ENCODE measurements at regions not wholly inside any gene's neighbourhood (a gene's known extent, or its start where the extent isn't known, plus 50 kb on each side); places are given as distances from the start of the nearest gene placed in this dataset.

DNA sequence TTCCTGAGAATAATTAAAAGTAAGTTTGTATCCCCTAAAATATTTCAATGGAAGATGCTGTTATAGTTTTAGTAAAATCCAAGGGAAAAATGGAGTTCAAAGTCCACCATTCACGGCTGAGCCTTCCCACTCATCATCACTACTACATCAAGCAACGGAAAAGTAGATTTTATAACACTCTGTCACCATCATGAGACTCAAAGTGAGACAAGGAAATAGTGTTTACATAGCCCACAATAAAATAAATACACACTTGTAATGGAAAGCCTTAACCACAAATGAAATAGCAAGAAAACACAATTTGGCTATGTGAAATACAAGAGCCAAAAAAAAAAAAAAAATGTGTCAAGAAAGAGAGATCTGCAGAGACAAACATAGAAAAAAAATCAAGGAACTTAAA is 569.9 kb upstream of the REG3G start:
- Mint-ChIP-seq H3K27ac (ENCODE audit: unreplicated experiment) (no peak overlapping the region), H3K4me3 (no peak overlapping the region), H3K4me1 (no peaks in the 10 kb centered on the region), H3K36me3 (ENCODE audit: low read depth) (no peaks in the 10 kb centered on the region), H3K27me3 (ENCODE audit: low read depth) (no peaks in the 10 kb centered on the region), H3K9me3 (no peaks in the 10 kb centered on the region)
- no peak for TF ChIP-seq CTCF (conservative IDR thresholded peaks at IDR 0.05)
- DNase-seq (ENCODE audit: low read depth, low spot score), result no peak

DNA sequence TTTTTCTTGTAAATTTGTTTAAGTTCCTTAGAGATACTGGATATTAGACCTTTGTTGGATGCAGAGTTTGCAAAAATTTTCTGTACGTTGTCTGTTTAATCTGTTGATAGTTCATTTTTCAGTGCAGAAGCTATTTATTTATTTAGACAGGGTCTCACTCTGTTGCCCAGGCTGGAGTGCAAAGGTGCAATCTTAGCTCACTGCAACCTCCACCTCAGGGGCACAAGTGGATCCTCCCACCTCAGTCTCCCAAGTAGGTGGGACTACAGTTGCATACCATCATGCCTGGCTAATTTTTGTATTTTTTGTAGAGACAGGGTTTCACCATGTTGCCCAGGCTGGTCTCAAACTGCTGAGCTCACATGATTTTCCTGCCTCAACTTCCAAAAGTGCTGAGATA is 568.2 kb upstream of the REG3G start:
- H3K27ac Mint-ChIP-seq (ENCODE audit: unreplicated experiment), result no peak overlapping the region
- no peak for DNase-seq (ENCODE audit: low read depth, low spot score)
- H3K36me3 Mint-ChIP-seq (ENCODE audit: low read depth), result no peaks in the 10 kb centered on the region
- no peaks in the 10 kb centered on the region for H3K9me3 Mint-ChIP-seq
- TF ChIP-seq CTCF (conservative IDR thresholded peaks at IDR 0.05), result no peak
- H3K27me3 Mint-ChIP-seq (ENCODE audit: low read depth), result no peaks in the 10 kb centered on the region
- H3K4me1 Mint-ChIP-seq, result no peaks in the 10 kb centered on the region
- H3K4me3 Mint-ChIP-seq, result no peak overlapping the region

DNA sequence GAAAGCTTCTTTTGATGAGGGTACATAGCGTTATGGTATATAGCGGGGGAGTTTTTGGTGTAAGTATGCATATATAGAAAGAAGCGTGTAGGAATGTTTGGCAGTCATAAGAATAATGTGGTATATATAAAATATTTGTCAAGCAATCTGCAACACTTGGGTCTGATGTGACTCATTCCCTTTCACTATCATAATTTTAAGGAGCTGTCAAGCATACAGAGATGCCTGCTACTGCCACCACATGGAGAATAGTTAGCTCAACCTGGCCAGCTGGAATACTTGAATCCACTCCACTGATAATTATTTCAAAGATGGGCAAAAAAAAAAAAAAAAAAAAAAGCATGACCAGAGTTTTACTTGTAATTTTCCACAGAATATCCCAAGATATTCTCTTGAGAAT is 559.8 kb upstream of the REG3G start:
- no peak for TF ChIP-seq CTCF (conservative IDR thresholded peaks at IDR 0.05)
- no peak overlapping the region for H3K4me3 Mint-ChIP-seq
- H3K36me3 Mint-ChIP-seq (ENCODE audit: low read depth), result no peaks in the 10 kb centered on the region
- no peak for DNase-seq (ENCODE audit: low read depth, low spot score)
- no peak overlapping the region for H3K27ac Mint-ChIP-seq (ENCODE audit: unreplicated experiment)
- H3K27me3 Mint-ChIP-seq (ENCODE audit: low read depth), result no peaks in the 10 kb centered on the region
- H3K4me1 Mint-ChIP-seq, result peaks cover 5% of the 10 kb centered on the region
- H3K9me3 Mint-ChIP-seq, result no peaks in the 10 kb centered on the region

DNA sequence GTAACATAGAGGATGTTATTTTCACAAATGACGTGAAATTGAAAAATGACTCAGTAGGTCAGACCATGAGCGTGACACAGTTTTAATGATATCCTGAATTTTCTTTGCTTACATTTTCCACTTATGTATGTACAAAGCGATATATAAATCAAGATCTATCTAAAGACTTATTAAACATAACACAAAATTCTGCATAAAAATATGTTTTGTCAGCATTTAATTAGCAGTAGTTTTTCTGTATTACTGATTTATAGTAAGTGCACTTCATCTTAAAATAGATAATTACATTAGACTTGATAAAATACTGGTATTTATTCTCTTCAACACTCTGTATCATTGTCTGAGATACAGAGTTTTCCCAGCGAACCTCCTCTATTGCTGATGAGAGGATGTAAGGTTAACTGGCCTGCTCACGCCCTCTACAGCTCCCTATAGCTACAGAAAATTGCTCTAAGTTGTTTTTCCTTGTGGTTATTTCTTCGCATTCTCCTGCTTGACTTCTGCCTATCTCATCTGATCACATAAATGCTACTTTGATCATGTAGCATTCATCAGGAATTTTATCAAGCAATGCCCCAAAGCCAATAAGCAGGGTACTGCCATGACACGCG is 548.8 kb upstream of the REG3G start:
- Mint-ChIP-seq H3K4me3 (no peak overlapping the region), H3K27ac (ENCODE audit: unreplicated experiment) (no peak overlapping the region), H3K9me3 (peaks cover 3% of the 10 kb centered on the region), H3K4me1 (no peaks in the 10 kb centered on the region), H3K27me3 (ENCODE audit: low read depth) (no peaks in the 10 kb centered on the region), H3K36me3 (ENCODE audit: low read depth) (no peaks in the 10 kb centered on the region)
- DNase-seq (ENCODE audit: low read depth, low spot score), result no peak
- no peak for TF ChIP-seq CTCF (conservative IDR thresholded peaks at IDR 0.05)

GRCh38 chr2:78486565-78486964 is 538.9 kb upstream of the REG3G start:
- TF ChIP-seq CTCF (conservative IDR thresholded peaks at IDR 0.05), result no peak
- H3K4me3 Mint-ChIP-seq, result no peak overlapping the region
- H3K4me1 Mint-ChIP-seq, result no peaks in the 10 kb centered on the region
- no peak overlapping the region for H3K27ac Mint-ChIP-seq (ENCODE audit: unreplicated experiment)
- DNase-seq (ENCODE audit: low read depth, low spot score), result no peak
- no peaks in the 10 kb centered on the region for H3K9me3 Mint-ChIP-seq
- no peaks in the 10 kb centered on the region for H3K27me3 Mint-ChIP-seq (ENCODE audit: low read depth)
- H3K36me3 Mint-ChIP-seq (ENCODE audit: low read depth), result no peaks in the 10 kb centered on the region

- no peak for DNase-seq (ENCODE audit: low read depth, low spot score)
- Mint-ChIP-seq H3K27ac (ENCODE audit: unreplicated experiment) (no peak overlapping the region), H3K9me3 (peaks cover 13% of the 10 kb centered on the region), H3K4me3 (no peak overlapping the region), H3K36me3 (ENCODE audit: low read depth) (peaks cover 7% of the 10 kb centered on the region), H3K27me3 (ENCODE audit: low read depth) (no peaks in the 10 kb centered on the region), H3K4me1 (no peaks in the 10 kb centered on the region)
- no peak for TF ChIP-seq CTCF (conservative IDR thresholded peaks at IDR 0.05)
These were observed 527.4 kb upstream of the REG3G start for GRCh38 chr2:78498125-78498524.

All from neural crest cell (in vitro differentiated cells).